Immature natural killer cell (primary cell): ENCODE measurements at regions not wholly inside any gene's neighbourhood (a gene's known extent, or its start where the extent isn't known, plus 50 kb on each side); places are given as distances from the start of the nearest gene placed in this dataset.
"Not testable (repeated sequence)": the region's sequence is repeated elsewhere in the genome, so short reads cannot be mapped to it uniquely, and the experiment has no call there.

ENCODE experiments used
- DNase-seq, 3 donors: peaks; one replicate each; pipeline ENCODE4 v3.0.0; 2022; ENCODE audit warnings: mixed read lengths in 1 of 3
- H3K27ac Mint-ChIP-seq, 6 donors: one replicate each; pipeline ENCODE4 v1.8.0; 2020; ENCODE audit warnings: mixed read lengths in 6 of 6, mild to moderate bottlenecking in 5 of 6, inconsistent platforms in 4 of 6, moderate library complexity in 3 of 6
- H3K27me3 Mint-ChIP-seq, 3 donors: one replicate each; pipeline ENCODE4 v1.8.0; 2020 to 2021; ENCODE audit warnings: low read depth in 3 of 3, mild to moderate bottlenecking in 3 of 3, mixed read lengths in 3 of 3, moderate library complexity in 3 of 3, inconsistent platforms in 1 of 3
- H3K36me3 Mint-ChIP-seq, 3 donors: one replicate each; pipeline ENCODE4 v1.8.0; 2020; ENCODE audit warnings: mixed read lengths in 3 of 3, inconsistent platforms in 2 of 3, mild to moderate bottlenecking in 2 of 3
- H3K4me1 Mint-ChIP-seq, 2 donors: one replicate each; pipeline ENCODE4 v1.8.0; 2020; ENCODE audit warnings: inconsistent platforms in 2 of 2, mild to moderate bottlenecking in 2 of 2, mixed read lengths in 2 of 2, moderate library complexity in 1 of 2
- H3K4me3 Mint-ChIP-seq, 5 donors: one replicate each; pipeline ENCODE4 v1.8.0; 2020; ENCODE audit warnings: mild to moderate bottlenecking in 5 of 5, mixed read lengths in 5 of 5, inconsistent platforms in 3 of 5, moderate library complexity in 3 of 5
- H3K9me3 Mint-ChIP-seq, 6 donors: one replicate each; pipeline ENCODE4 v1.8.0; 2020; ENCODE audit warnings: mild to moderate bottlenecking in 6 of 6, mixed read lengths in 6 of 6, inconsistent platforms in 4 of 6, moderate library complexity in 3 of 6

DNA sequence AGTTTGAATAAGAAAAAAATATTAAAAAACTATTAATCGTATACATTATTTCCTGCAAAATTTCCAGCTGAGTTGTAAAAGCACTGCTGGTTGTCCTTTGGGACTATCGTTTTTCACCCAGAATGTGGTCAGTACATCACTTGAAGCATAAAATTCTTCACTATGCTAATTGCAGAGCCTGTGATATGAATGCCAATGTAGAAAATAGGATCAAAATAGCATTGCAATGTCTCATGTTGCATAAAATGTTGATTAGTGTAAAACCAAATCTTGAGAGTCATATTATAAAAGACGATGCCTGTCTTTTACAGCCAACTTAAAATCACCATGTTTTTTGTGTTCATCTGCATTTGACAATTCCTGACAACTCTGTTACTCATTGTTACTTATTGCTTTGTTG is 207.7 kb downstream of the MMUT start:
- no peak for DNase-seq
- no peak overlapping the region for H3K4me3 Mint-ChIP-seq
- peaks cover 0 to 2% (median 2%) of the 10 kb centered on the region in 3 donors for H3K27me3 Mint-ChIP-seq
- H3K4me1 Mint-ChIP-seq = no peaks in the 10 kb centered on the region
- H3K36me3 Mint-ChIP-seq = no peaks in the 10 kb centered on the region
- peaks cover 5 to 38% (median 23%) of the 10 kb centered on the region in 6 donors for H3K9me3 Mint-ChIP-seq
- H3K27ac Mint-ChIP-seq = no peak overlapping the region

DNA sequence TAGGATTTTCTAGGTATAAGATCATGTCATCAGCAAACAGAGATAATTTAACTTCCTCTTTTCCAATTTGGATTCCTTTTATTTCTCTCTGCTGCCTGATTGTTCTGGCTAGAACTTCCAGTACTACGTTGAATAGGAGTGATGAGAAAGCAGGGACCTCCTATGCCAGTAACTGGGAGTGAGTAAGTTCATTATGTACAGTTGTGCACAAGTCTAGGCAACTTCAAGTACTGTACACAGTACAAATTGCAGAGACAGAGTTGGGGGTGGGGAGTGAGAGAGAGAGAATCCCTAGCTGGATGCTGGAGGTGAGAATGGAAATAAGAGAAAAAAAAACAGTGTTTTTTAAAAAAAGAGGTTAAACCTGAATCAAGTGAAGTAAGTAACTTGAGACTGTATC is 210.2 kb downstream of the MMUT start:
- Mint-ChIP-seq H3K4me3 (no peak overlapping the region), H3K27me3 (peaks cover 0 to 2% (median 2%) of the 10 kb centered on the region in 3 donors), H3K36me3 (no peaks in the 10 kb centered on the region), H3K27ac (no peak overlapping the region), H3K4me1 (no peaks in the 10 kb centered on the region), H3K9me3 (peaks cover 0 to 27% (median 17%) of the 10 kb centered on the region in 6 donors)
- no peak for DNase-seq

DNA sequence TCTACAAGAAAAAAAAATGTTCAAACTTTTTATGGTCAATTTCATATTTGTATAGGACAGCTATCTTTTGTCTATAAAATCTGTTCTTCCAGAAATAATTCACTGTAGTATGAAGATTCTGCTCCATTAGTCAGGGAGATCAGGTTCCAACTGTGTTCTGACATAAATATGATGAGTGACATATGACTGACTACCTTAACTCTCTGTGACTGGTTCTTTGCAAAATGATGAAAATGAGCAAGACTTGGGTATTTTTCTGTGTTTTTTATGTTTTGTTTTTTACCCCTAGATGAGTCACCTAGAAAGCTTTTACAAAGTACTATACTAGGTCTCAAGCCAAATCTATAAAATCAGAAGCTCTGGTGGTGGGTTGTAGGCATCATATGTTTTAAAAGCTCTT is 229.6 kb downstream of the MMUT start:
- H3K27ac Mint-ChIP-seq = no peak overlapping the region
- no peak overlapping the region for H3K4me3 Mint-ChIP-seq
- no peaks in the 10 kb centered on the region for H3K4me1 Mint-ChIP-seq
- no peaks in the 10 kb centered on the region for H3K27me3 Mint-ChIP-seq
- DNase-seq = no peak
- peaks cover 9 to 78% (median 21%) of the 10 kb centered on the region in 6 donors for H3K9me3 Mint-ChIP-seq
- H3K36me3 Mint-ChIP-seq = no peaks in the 10 kb centered on the region

DNA sequence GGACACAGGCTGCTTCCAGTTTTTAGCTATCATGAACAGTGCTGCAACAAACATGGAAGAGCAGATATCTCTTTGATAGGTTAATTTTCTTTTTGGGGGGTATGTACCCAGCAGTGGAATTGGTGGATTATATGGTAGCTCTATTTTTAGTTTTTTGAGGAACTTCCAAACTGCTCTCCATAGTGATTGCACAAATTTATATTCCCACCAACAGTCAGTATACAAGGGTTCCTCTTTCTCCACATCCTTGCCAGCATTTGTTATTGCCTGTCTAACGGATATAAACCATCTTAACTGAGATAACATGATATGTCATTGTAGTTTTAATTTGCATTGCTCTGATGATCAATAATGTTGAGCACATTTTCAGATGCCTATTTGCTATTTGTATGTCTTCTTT is 237.6 kb downstream of the MMUT start:
- Mint-ChIP-seq H3K9me3 (peaks cover 14 to 52% (median 23%) of the 10 kb centered on the region in 6 donors), H3K4me1 (no peaks in the 10 kb centered on the region), H3K36me3 (no peaks in the 10 kb centered on the region), H3K27me3 (no peaks in the 10 kb centered on the region), H3K27ac (no peak overlapping the region), H3K4me3 (no peak overlapping the region)
- DNase-seq = no peak

DNA sequence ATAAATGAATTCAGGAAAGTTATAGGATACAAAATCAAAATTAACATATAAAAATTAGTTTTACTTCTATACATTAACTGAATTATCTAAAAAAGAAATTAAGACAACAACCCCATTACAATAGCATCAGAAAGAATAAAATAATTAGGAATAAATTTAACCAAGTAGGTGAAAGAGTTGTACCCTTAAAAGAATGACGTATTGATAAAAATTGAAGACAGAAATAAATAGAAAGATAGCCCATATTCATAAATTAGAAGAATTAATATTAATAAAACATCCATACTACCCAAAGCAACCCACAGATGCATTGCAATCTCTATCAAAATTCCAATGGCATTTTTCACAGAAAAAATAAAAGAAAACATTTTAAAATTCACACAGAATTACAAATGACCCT is 242.8 kb downstream of the MMUT start:
- peaks cover 3 to 41% (median 15%) of the 10 kb centered on the region in 6 donors for H3K9me3 Mint-ChIP-seq
- H3K36me3 Mint-ChIP-seq = no peaks in the 10 kb centered on the region
- no peak overlapping the region for H3K4me3 Mint-ChIP-seq
- no peak for DNase-seq
- H3K27me3 Mint-ChIP-seq = peaks cover 0 to 2% (median 0%) of the 10 kb centered on the region in 3 donors
- H3K4me1 Mint-ChIP-seq = no peaks in the 10 kb centered on the region
- no peak overlapping the region for H3K27ac Mint-ChIP-seq

DNA sequence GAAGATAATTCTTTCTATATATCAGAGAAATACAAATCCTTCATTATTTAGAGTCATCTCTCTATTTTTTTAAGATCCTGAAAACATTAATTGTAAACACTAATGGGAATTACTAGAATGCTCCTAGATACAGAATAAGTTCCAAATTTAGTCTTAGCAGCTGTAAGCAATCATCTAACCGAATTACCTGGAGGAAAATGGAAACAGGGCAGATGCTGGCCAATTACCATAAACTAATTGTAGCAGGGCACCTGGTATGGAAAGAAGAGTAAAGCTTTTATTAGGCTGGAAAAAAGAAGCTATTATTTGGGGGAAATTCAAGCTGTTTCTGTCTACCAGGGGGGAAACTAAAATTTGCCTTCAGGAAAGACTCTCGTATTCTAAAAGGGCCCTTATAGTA is 257.5 kb downstream of the MMUT start:
- Mint-ChIP-seq H3K4me3 (no peak overlapping the region), H3K4me1 (no peaks in the 10 kb centered on the region), H3K27ac (no peak overlapping the region), H3K27me3 (peaks cover 0 to 3% (median 0%) of the 10 kb centered on the region in 3 donors), H3K9me3 (peaks cover 15 to 80% (median 34%) of the 10 kb centered on the region in 6 donors), H3K36me3 (peaks cover 0 to 3% (median 0%) of the 10 kb centered on the region in 3 donors)
- DNase-seq = no peak

DNA sequence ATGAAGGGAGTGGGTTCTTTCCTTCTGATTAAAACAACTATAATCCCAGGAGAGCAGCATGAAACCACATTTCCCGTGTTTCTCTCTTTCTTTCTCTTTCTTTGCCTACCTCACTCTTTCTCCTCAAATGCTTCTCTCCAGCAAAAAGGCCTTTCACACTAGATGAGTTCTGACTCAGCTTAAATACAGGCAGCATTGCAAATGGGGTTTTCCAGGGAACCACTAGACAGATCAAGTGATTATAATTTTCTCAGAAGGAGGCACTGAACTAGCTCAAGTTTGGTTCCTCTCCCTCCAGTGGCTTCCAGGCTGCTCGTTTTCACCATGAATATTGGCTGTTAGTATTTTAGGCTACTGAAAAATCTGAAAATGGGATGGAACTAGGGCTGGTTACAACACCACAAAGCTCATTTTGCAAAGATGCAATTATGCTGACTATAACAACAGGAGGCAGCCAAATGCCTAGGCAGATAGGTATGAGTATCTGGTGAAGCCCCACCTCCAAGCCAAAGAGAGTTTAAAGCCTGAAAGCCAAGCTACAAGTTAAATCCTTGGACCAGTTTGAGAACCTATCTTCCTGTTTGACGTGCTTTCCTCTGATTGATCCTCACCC is 260.0 kb downstream of the MMUT start:
- H3K4me3 Mint-ChIP-seq = no peak overlapping the region
- H3K27me3 Mint-ChIP-seq = no peaks in the 10 kb centered on the region
- no peak overlapping the region for H3K27ac Mint-ChIP-seq
- peaks cover 16 to 66% (median 35%) of the 10 kb centered on the region in 6 donors for H3K9me3 Mint-ChIP-seq
- H3K36me3 Mint-ChIP-seq = no peaks in the 10 kb centered on the region
- DNase-seq = no peak
- no peaks in the 10 kb centered on the region for H3K4me1 Mint-ChIP-seq

DNA sequence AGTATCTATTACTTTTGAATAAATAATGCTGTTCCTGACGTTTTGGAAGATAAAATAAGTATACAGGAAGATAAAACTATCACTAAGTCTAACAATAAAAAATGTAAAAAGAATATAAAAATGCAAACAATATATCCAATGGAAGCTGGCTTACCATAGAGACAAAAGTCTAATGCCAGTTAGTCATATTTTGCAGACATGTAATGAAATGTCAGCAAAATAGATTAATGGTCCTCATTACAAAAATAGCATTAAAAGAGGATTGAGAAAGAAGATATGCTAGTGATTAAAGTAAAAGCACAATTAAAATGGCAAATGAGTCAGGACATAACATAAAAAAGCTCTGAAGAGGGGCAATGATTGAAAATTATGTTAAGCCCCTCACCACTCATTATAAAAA is 265.0 kb downstream of the MMUT start:
- H3K27me3 Mint-ChIP-seq = no peaks in the 10 kb centered on the region

DNA sequence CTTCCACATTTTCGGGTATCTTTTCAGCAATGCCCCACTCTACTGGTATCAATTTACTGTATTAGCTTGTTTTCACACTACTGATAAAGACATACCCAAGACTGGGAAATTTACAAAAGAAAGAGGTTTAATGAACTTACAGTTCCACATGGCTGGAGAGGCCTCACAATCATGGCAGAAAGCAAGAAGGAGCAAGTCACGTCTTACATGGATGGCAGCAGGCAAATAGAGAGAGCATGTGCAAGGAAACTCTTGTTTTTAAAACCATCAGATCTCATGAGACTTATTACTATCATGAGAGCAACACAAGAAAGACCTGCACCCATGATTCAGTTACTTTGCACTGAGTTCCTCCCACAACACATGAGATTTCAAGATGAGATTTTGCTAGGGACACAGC is 300.7 kb downstream of the MMUT start:
- H3K9me3 Mint-ChIP-seq = peaks cover 11 to 42% (median 24%) of the 10 kb centered on the region in 6 donors
- not testable (repeated sequence) for H3K27ac Mint-ChIP-seq, H3K27me3 Mint-ChIP-seq

More for the DNA sequence above, 265.0 kb downstream of the MMUT start:
- Mint-ChIP-seq H3K4me1 (no peaks in the 10 kb centered on the region), H3K36me3 (no peaks in the 10 kb centered on the region), H3K9me3 (peaks cover 6 to 57% (median 29%) of the 10 kb centered on the region in 6 donors), H3K27ac (no peak overlapping the region), H3K4me3 (no peak overlapping the region)
- no peak for DNase-seq

DNA sequence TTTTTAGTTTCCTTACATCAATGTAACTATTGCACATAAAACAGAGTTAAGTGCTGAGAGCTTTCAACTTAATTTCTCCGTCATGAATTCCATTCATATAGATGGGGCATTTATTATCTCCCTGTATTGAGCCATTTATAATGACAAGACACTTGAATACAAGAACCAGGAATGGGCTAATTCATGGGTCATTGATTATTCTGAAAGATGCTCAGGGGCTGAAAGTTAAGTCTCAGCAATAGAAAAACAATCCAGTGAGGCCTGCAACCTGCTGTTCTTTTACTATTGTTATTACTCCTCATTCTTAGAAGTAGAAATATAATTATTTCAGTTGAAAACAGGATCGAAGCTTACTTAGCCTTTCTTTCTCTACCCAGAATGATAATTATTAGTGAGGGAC is 307.7 kb downstream of the MMUT start:
- peaks cover 0 to 2% (median 0%) of the 10 kb centered on the region in 3 donors for H3K27me3 Mint-ChIP-seq
- H3K4me3 Mint-ChIP-seq = no peak overlapping the region
- H3K9me3 Mint-ChIP-seq = peaks cover 12 to 45% (median 24%) of the 10 kb centered on the region in 6 donors

More for the DNA sequence above, 300.7 kb downstream of the MMUT start:
- H3K4me1 Mint-ChIP-seq, DNase-seq, H3K36me3 Mint-ChIP-seq, H3K4me3 Mint-ChIP-seq: not testable (repeated sequence)

DNA sequence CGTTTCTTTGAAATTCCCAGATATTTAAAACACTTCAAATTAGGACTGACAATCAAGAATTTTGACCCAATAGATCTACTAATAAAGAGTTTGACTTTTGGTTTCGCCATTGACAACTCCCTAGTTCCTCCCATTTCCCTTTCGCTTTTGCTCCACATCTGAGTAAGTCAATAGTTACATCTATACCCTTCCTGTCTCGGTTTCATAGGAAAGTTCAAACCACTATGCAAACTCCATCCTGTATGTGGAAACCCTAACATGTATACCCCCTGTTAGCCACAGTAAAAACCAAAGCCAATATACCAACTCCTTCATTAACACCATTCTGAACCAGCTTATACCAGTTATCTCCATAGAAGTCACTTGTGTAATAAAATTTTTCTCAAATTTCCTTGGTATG is 311.1 kb downstream of the MMUT start:
- DNase-seq = no peak
- H3K27me3 Mint-ChIP-seq = peaks cover 0 to 2% (median 0%) of the 10 kb centered on the region in 3 donors
- peaks cover 11 to 56% (median 35%) of the 10 kb centered on the region in 6 donors for H3K9me3 Mint-ChIP-seq
- peaks cover 0 to 4% (median 0%) of the 10 kb centered on the region in 3 donors for H3K36me3 Mint-ChIP-seq
- H3K4me3 Mint-ChIP-seq = no peak overlapping the region
- H3K4me1 Mint-ChIP-seq = no peaks in the 10 kb centered on the region
- no peak overlapping the region for H3K27ac Mint-ChIP-seq

More for the DNA sequence above, 307.7 kb downstream of the MMUT start:
- no peak for DNase-seq
- H3K27ac Mint-ChIP-seq = no peak overlapping the region
- H3K36me3 Mint-ChIP-seq = no peaks in the 10 kb centered on the region
- H3K4me1 Mint-ChIP-seq = no peaks in the 10 kb centered on the region

DNA sequence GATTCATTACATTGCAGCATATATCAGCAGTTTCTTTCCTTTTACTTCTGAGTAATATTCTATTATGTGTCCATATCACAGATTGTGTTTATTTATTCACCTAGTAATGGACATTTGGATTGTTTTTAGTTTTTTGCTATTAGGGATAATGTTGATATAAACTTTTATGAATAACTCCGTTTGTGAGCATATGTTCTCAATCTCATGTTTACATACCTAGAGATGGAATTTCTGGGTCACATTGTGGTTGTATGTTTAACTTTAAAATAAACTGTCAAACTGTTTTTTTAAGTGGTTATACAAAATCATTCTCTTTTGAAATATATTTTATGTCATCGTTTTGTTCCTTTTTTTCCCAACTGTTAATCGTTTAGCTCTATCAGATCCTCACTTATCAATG is 311.6 kb downstream of the MMUT start:
- Mint-ChIP-seq H3K9me3 (peaks cover 15 to 56% (median 38%) of the 10 kb centered on the region in 6 donors), H3K4me3 (no peak overlapping the region), H3K4me1 (no peaks in the 10 kb centered on the region), H3K27ac (no peak overlapping the region), H3K27me3 (peaks cover 0 to 2% (median 0%) of the 10 kb centered on the region in 3 donors), H3K36me3 (peaks cover 0 to 4% (median 0%) of the 10 kb centered on the region in 3 donors)
- no peak for DNase-seq

DNA sequence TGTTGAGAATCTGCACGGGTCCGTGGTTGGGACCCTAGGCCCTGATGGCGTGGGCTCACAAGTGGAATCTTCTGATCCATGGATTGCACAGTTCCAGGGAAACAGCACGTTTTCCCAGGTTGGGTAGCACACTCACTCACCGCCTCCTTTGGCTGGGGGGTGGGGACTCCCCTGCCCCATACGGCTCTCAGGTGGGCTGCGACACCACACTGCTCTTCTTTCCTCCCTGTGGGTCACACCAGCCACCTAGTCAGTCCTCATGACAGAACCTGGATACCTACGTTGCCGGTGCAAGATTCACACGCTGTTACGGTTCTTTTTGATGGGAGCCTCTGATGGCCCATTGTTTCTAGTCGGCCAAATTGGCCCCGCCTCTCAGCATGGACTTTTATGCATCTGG is 312.0 kb downstream of the MMUT start:
- Mint-ChIP-seq H3K4me3 (no peak overlapping the region), H3K9me3 (peaks cover 15 to 59% (median 41%) of the 10 kb centered on the region in 6 donors), H3K36me3 (peaks cover 0 to 4% (median 0%) of the 10 kb centered on the region in 3 donors), H3K27me3 (peaks cover 0 to 2% (median 0%) of the 10 kb centered on the region in 3 donors), H3K4me1 (no peaks in the 10 kb centered on the region), H3K27ac (no peak overlapping the region)
- DNase-seq = no peak

DNA sequence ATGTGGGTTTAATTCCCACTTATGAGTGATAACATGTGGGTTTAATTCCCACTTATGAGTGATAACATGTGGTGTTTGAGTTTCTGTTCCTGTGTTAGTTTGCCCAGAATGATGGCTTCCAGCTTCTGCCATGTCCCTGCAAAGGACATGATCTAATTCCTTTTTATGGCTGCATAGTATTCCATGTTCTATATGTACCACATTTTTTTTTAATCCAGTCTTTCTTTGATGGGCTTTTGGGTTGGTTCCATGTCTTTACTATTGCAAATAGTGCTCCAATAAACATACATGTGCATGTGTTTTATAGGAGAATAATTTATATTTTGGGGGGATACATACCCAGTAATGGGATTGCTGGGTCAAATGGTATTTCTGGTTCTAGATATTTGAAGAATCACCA is 317.8 kb downstream of the MMUT start:
- peaks cover 17 to 68% (median 36%) of the 10 kb centered on the region in 6 donors for H3K9me3 Mint-ChIP-seq
- H3K36me3 Mint-ChIP-seq = peaks cover 0 to 4% (median 3%) of the 10 kb centered on the region in 3 donors
- no peak for DNase-seq
- no peak overlapping the region for H3K27ac Mint-ChIP-seq
- H3K4me1 Mint-ChIP-seq = no peaks in the 10 kb centered on the region
- H3K4me3 Mint-ChIP-seq = no peak overlapping the region
- H3K27me3 Mint-ChIP-seq = no peaks in the 10 kb centered on the region
